ENCODE measurements at regions not wholly inside any gene's neighbourhood (a gene's known extent, or its start where the extent isn't known, plus 50 kb on each side); places are given as distances from the start of the nearest gene placed in this dataset.

GRCh38 chr14:98470663-98471062, 801.3 kb downstream of the BCL11B start:
- Histone ChIP-seq H3K27me3 (no peaks in the 10 kb centered on the region), H3K36me3 (no peaks in the 10 kb centered on the region), H3K4me1 (no peaks in the 10 kb centered on the region), H3K4me3 (no peak overlapping the region), H3K9me3 (no peaks in the 10 kb centered on the region), H3K27ac (no peak overlapping the region)
- DNase-seq: no peak
- no peak for TF ChIP-seq CTCF (IDR thresholded peaks at IDR 0.05)
- intact Hi-C loops (cut with DNase I; ENCODE audit: low total_unique reads): no loop called here

DNA sequence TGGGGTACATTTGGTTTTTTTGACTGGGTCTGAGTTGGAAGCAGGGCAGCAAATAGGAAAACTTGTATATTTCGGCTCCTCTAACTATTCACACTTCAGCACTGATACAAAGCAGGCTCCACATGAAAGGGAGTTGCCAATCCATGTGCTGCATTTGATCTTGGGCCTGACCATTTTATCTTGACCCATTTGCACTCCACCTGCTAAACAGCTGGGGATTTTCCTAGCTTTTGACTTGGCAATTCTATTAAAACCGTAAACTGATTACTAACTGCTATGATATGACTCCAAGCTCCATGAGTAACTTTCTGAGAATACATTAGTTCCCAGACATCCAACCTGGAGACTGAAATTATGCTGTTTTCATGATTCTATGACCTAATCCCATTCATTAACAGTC, 797.1 kb downstream of the BCL11B start:
- H3K4me3 ChIP-seq: no peak overlapping the region
- H3K36me3 ChIP-seq: no peaks in the 10 kb centered on the region
- no peak for DNase-seq
- no peak for TF ChIP-seq CTCF (IDR thresholded peaks at IDR 0.05)
- H3K9me3 ChIP-seq: no peaks in the 10 kb centered on the region
- H3K27ac ChIP-seq: no peak overlapping the region
- H3K4me1 ChIP-seq: no peaks in the 10 kb centered on the region
- H3K27me3 ChIP-seq: no peaks in the 10 kb centered on the region
- intact Hi-C loops (cut with DNase I; ENCODE audit: low total_unique reads): no loop called here

DNA sequence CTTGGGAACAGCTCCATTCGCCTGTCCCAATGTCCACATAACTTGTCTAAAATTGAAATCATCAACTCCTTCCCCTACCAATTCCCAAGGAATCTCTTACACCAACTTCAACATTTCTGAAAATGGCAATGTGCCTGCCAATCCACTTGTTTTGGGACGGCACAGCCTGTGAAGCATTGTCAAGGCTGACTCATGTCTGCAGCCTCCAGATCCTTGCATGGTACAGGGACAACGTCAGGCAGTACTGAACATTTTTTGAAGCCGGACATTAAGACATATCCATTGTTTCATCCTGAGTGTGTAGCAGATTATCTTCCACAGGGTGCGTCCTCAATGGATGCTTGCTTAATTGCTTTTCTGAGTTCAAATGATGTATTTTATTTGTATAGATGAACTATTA, 794.1 kb downstream of the BCL11B start:
- no peaks in the 10 kb centered on the region for H3K4me1 ChIP-seq
- intact Hi-C loops (cut with DNase I; ENCODE audit: low total_unique reads): no loop called here
- H3K36me3 ChIP-seq: no peaks in the 10 kb centered on the region
- H3K27ac ChIP-seq: no peak overlapping the region
- no peaks in the 10 kb centered on the region for H3K27me3 ChIP-seq
- no peaks in the 10 kb centered on the region for H3K9me3 ChIP-seq
- H3K4me3 ChIP-seq: no peak overlapping the region
- TF ChIP-seq CTCF (IDR thresholded peaks at IDR 0.05): no peak
- DNase-seq: no peak

GRCh38 chr14:98489115-98489514, 782.9 kb downstream of the BCL11B start:
- H3K9me3 ChIP-seq: no peaks in the 10 kb centered on the region
- H3K27ac ChIP-seq: no peak overlapping the region
- no peak for DNase-seq
- H3K27me3 ChIP-seq: no peaks in the 10 kb centered on the region
- H3K4me1 ChIP-seq: no peaks in the 10 kb centered on the region
- H3K4me3 ChIP-seq: no peak overlapping the region
- intact Hi-C loops (cut with DNase I; ENCODE audit: low total_unique reads): no loop called here
- TF ChIP-seq CTCF (IDR thresholded peaks at IDR 0.05): no peak
- H3K36me3 ChIP-seq: no peaks in the 10 kb centered on the region

- intact Hi-C loops (cut with DNase I; ENCODE audit: low total_unique reads): no loop called here
- Histone ChIP-seq H3K4me3 (no peak overlapping the region), H3K27ac (no peak overlapping the region), H3K27me3 (no peaks in the 10 kb centered on the region), H3K9me3 (no peaks in the 10 kb centered on the region), H3K36me3 (no peaks in the 10 kb centered on the region), H3K4me1 (no peaks in the 10 kb centered on the region)
- no peak for TF ChIP-seq CTCF (IDR thresholded peaks at IDR 0.05)
- DNase-seq: no peak
These were observed 777.4 kb downstream of the BCL11B start for GRCh38 chr14:98494582-98494981.
